Left forelimb (tissue), 1 donor: ENCODE measurements at regions not wholly inside any gene's neighbourhood (a gene's known extent, or its start where the extent isn't known, plus 50 kb on each side); places are given as distances from the start of the nearest gene placed in this dataset.

Experiments used
- DNase-seq: peaks from one replicate; pipeline ENCODE4 v3.0.0-alpha.2; 2018; ENCODE audit warnings: low spot score

DNA sequence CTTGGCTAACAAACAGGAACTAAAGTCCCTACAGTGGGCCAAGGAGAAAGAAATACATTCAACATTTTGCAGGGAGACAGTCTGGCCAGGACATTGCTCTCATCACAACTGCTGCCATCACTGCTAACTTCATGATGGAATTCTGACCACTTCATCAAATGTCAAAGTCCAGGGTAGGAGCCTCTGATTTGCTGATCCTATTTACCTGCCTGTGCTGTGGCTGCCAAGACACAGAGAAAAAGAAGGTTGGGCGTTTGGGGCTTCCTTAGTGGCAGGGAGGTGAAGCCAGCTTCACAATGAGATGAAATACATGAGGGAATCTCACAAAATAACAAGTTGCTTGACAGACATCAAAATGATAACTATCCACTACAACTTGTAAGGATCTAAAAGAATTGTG, 343.9 kb upstream of the CADM1 start:
- DNase-seq, result no peak

DNA sequence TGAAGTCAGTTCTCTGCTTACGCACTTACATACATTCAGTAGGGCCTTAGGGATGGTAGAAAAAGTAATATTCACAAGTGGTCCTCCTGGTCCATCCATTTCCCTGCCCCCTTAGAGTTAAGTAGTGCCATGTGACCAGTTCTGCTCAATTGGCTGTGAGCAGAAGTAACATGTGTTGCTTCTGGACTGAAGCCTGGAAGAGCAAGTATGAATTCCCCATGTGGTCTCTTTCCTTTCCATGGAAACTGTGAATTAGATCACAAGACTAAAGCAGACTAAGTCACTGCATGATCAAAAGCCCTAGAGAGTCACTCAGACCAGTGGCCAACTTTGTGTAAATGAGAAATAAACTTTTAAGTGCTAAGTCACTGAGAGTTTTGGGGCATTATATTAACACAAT, 341.7 kb upstream of the CADM1 start:
- DNase-seq, result no peak

DNA sequence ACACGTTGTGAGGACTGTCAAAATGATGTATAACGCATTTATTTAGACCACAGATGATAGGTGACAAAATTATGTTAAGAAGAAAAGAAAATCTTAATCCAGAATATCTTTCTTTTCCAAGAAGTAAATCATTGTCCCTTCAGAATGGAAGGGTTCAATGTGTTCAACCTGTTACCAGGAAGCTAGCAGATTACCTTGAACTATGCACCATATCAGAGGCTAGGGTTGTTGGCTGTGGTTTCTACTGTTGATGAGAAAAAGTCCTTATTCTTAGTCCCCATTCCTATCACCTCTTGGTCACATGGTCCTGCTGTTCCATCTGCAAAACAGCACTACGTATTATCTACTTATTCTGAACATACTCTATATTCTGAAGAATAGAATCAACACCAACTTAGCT, 339.5 kb upstream of the CADM1 start:
- DNase-seq, result no peak

DNA sequence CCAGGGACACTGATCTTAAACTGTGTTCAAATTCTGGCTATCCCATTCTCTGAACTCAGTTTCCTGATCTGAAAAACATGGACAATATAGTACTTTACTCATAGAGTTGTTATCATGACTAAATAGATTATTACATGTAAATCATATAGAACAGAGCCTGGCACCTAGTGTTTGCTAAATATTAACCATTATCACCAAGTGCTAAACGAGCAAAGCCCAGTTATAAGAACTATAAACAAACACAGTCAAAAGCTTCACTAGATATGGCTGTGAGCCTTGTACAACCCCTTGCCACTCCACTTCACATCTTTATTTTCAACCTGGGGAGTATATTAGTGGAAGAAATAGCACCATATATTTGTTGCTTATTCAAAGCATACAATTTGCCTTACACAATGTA, 338.9 kb upstream of the CADM1 start:
- no peak for DNase-seq

DNA sequence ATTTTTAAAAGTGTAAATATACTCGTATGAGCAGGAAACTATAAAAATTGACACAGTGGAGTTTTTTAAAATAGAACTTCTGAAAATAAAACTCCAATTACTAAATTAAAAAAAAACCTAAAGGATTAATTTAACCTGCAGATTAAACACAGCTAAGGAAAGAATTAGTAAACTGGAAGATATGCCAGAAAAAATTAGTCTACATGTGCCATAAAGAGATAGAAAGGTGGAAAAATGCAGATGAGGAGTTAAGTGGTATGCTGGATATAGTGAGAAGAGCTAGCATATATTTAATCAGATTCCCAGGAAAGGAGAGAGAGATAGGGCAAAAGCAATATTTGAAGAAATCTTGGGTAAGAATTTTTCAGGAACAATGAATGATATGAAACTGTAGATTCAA, 315.8 kb upstream of the CADM1 start:
- no peak for DNase-seq

DNA sequence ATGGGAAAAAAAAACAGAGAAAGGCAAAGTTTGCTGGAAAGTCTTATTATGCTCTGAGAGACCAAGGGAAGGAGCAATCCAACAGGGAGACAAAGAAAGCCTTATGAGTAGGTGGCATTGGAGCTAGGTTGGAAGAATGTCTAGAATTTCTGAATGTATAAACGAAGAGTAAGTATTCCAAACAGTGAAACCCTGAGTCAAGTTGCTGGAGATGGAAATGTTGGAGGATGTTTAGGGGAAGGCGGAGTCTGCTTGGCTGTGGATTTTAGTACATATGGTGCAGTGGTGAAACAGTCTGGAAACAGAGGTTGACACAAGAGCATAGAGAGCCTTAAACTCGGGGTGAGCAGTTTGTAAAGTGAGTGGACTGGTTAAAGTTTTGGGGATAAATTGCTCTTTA, 314.8 kb upstream of the CADM1 start:
- DNase-seq, result no peak

DNA sequence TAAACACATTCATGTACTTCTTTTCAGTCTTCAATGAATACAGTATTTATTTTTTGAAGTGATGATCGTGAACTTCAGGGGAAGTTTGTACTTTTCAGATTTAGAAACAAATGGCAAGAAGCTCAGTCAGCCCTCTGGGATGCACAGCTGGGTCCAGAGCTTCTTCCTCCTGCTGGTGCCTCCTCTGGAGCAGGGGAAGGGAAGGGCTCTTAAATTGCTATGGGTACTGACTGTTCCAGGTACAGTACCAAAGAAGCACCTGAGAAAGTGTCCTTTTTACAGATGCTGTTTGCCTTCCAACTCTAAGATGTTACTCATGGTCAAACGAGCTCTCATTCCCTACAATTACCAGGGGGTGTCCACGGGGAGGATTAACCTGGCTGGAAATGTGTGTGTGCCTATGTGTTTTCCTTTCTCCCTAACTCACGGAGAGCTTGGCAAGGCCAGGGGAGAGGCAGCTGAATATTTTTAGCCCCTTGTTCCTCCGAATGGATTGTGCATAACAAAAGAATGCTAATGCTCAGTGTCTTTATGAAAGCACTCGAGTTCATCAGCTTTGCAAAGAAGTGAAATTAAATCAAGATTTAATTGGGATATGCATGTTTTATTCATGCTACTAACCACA, 313.7 kb upstream of the CADM1 start:
- DNase-seq, result no peak

DNA sequence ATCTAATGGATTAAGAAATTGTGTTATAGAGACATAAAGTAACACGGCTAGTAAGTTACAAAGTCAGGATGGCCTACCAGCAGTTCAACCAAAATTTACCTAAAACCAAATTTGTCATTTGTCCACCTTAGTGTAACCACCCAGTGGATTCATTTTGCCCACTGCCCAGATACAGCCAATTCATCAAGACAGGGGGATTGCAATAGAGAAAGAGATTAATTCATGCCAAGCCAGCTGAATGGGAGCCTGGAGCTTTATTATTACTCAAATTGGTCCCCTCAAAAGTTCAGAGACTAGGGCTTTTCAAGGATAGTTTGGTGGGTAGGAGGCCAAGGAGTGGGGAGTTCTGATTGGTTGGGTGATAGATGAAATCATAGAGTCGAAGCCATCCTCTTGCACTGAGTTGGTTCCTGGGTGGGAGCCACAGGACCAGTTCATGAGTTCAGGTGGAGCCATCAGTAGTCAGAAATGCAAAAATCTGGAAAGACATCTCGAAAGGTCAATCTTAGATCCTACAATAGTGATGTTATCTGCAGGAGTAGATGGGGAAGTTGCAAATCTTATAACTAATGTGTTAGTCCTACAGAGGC, 304.2 kb upstream of the CADM1 start:
- DNase-seq, result no peak

DNA sequence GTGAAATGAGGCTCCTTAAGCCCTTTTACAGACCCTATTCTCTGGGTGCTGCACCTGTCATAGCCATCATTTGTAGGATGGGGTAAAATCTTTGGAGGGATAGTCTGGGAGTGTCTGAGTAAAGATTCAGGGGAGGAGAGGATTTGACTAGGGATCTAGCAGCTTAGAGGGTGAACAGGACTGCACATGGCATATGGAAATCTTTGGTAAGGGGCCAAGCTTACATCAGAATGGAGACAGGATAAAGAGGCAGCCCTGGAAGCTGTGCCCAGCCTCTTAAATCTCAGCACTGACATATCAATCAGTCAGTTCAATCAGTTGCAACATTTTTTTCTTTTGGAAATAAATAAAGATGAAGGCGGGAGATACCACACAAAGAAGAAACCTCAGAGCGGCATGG, 301.8 kb upstream of the CADM1 start:
- DNase-seq, result no peak

DNA sequence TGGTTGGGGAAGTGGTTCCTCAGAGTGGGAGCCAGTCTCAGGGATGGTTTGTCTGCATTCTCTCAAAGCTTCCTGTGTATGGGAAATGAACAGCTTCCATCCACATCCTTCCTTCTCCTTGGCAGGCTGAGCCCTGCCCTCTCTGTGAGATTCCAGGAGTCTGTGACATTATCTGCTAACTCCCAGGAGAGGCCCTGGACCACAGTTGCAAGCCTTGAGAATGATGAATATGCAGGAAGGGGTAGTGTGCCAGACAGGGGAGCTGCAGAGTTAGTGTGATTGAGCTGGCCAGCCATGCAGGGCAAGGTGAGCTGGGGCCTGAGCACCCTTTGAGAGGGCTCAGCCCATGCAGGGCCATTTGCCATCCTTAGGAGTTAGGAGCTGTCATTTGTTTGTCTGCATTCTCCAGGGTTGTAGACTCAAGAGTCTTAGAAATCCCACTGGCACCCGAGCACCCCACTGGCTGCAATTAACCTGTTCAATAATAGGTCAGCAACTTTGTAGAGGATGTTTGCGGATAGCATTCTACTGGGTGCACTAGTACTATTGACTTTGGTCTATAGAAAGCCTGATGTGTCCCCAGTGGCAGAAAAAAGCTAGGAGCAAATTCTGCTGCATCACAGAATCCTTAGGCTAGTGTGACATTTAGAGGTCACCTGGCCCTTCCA, 299.0 kb upstream of the CADM1 start:
- no peak for DNase-seq

DNA sequence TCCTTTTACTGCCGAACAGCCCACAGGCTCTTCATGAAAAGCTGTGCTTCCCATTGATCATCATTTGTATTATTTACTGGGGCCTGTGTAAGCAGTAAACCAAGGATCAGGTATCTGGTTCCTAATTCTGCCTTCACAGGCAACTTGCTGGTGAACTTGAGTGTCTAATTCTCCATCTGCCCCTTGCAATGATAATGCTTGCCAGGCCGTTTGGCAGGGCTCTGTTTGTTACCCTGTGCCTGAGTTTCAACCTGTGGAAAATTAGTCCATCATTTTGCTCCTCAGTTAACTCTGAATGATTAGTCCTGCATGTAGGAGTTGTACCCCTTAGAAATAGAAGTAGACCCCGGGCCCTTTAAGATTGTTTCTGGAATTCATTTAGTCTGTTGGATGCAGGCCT, 298.4 kb upstream of the CADM1 start:
- DNase-seq, result no peak

DNA sequence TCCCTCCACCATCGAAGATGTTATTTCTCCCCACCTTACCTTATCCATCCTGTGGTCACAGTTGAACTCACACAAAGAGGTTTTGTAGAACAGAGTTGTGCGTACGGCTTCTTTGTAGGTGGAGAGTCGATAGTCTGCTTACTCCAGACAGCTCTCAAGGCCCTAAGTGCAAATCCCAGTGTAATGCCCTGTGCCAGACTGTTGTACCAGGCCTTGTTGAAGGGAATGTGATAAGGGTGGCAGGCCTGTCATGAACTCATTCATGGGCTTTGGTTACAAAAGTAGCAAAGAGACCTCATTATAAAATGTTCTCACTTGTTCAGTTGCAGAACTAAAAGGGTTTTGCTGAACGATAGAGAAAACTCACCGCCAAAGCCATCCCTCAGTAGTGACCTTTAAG, 288.7 kb upstream of the CADM1 start:
- DNase-seq, result no peak

DNA sequence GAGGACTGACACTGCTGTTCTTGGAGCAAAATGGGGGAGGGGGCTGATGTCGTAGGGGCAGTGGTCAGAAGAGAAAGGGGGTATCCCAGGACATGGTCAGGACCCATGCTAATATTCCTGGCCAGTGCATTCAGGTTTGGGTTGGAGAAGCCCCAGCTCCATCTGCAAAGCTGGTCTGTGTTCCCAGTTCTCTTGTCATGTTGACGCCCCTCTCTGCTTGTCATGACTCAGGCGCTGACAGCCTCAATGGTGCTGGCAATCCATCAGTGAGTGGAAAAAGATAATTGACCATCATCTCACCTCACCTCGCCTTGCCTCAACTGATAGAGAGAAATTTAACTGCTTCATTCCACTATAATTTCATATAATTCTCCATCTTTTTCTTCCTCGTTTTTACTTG, 283.1 kb upstream of the CADM1 start:
- DNase-seq, result no peak

DNA sequence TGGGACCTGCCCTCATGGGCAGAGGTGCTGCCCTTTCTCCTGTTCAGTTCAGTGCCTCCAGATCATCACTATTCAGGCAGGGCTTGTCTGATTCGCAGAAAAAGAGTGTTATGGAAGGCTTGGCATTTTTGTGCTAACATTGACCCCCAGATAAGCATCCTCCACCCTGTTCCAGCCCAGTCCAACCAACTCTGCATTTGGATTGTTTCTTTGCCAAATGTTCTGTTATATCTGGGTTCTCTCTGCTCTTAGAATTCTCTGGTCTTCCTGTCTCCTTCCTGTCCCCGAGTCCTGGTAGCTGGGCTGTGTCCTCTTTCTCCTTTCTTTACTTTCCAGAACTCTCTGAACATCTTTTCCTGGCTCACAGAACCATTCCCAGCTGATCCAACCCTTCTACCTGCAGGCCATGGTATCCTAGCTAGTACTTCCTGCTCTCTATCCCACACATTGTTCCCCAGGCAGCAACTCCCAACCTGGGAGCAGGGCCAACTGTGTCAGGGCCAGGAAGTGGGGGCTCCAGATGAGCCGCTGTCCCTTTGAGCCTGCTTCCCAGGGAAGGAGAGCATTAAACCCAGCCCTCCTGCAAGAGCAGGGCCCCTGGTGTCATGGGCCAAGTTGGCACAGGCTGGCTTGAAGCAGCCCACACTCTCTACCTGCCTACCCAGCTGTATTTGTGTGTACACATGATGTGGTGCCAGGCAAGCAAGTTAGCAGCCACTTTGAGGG, 280.7 kb upstream of the CADM1 start:
- DNase-seq, result no peak

DNA sequence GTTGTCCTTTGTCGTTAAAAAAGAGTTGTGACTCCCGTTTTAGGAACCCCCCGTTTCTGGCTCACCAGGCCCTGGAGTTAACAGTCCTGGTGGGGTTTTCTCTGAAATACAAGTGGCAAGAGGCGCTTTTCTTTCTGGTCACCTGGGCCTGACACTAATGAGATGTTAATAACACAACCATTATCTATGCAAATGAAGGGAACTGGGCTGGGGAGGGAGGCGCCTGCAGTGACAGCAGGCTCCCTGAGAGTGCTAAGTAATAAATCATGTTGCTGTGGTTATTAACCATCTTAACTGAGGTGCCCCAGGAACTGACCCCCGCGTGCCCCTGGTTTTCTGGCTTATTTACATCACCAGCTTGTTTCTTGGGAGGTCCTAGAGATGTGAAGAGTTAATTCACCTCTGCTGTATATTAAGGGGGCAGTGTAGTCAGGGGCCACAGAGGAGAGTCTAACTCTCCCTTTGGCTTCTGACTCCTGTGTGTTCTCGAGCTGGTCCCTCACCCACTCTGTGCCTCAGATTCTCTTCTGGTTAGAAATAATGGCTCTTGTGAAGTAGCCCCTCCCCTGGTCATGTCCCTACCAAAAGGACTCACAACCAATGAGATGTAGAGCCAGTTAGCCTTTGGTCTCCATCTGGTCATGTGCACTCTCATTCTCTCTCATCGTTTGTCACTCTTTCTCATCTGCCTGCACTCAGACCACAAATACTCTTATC, 276.6 kb upstream of the CADM1 start:
- DNase-seq, result no peak

DNA sequence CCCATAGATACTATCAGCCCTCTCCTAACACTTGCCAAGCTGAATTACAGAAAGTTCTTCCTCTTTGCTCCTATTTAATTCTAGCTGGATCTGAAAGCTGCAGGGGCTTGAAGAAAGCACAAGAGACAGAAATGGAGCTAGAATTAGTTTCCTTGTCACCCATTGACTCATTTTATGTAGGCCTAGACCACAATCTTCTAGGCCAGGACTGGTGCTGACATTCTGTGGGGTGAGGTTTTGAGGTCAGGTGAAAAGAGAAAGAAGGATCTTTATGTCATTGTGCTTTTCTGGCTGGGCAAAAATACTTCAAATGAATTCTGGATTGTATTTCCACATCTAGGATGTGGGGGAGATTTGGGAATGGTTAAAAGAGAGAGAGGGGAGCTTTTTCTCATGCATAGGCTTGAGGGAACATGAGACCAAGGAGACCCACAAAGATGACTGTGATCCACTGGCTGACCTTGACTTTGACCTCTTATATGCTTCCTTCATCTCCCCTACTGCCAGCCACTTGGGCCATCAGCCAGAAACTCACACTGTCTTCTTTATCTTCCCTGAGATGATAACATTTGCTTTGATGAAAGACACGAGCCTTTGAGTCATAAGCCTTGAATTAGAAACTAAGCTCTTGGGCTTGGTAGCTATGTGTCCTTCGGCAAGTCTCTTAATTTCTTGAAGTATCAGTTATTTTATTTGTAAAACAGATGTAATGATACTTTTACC, 274.9 kb upstream of the CADM1 start:
- no peak for DNase-seq

DNA sequence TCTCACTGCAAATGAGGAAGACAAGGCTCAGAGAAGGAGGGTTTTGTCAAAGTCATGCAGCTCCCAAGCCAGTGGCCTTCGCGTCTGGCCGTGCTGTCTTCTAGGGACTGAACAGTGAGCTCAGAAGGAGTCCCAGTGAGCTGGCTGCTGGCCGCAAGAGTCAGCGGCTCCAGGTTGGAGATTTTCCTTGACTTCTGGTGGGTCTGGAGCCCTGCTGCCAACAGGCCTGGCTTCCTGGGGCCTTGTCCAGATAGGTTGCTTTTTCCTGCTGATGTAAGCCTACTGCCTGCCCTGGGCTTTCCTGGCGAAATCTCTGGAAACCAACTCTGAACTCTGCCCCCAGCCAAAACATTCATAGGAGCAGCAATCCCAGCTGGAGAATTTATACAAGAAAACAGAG, 272.7 kb upstream of the CADM1 start:
- DNase-seq, result no peak

DNA sequence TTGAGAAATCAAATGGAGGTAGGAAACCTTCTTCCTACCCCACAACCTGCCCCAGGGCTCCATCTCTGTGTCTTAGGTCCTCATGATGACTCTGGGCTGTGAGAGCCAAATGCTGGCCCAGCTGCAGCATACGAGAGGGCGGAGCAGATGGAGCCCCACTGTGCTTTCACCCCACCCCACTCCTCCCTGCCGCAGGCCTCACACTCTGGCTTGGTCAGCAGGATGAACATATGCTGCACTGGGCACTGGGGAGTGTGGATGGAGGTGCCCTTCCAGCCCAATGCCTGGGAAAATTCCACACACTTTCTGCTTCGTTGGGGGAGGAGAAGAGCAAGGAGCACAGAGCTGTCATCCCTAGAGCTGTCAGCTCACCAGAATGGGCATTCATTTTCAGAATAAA, 271.6 kb upstream of the CADM1 start:
- no peak for DNase-seq

DNA sequence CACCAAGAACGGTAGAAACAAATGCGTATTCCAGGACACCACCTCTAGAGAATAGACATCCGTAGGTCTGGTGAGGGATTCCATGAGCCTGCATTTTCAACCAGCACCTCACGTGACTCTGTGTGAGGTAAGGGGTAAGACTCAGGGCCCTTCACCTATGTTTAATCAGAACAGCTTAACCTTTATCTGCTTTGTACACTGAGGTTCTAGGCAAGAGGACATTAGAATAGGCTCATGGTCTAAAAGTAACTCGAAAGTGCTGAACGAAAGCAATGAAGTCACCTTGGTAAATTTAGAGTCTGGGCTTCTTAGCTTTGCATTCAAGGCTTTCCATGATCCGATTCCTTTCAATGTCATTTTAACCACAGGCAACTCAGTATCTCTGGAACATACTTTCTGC, 270.5 kb upstream of the CADM1 start:
- no peak for DNase-seq

DNA sequence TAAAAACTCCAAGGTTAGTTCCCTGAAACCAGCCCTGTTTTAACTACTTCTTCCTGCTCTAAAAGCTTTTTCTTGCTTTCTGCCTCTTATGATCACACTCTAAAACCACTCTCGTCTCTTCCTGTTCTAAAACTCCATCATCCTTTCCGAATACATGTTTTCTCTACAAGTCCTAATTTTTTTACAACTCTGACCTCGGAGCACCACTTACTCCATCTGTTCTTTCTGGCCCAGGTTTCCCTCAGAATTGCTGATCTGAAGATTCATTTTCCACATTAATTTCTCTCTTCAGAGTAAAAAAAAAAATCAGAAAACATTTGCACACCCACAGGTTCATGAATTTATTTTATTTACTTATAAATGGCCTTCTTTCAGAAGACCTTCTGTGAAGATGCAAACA, 265.7 kb upstream of the CADM1 start:
- DNase-seq, result no peak

DNA sequence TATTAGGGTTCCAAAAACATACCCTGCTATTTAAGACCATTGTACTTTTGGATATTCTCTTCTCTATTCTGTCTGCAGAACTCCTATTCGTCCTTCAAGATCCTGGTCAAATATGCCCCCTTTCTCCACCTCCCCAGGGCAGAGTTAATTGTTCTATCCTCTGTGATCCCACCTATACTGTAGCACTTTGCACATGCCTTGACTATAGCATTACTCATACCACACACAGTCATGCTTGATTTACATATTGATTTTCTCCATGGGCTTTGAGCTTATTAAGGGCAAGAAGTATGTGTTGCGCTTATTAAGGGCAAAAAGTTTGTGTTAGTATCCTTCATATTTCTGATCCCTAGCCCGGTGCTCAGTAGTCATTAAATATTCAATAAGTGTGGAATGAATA, 263.7 kb upstream of the CADM1 start:
- no peak for DNase-seq
